K562 (cell line): ENCODE measurements at regions not wholly inside any gene's neighbourhood (a gene's known extent, or its start where the extent isn't known, plus 50 kb on each side); places are given as distances from the start of the nearest gene placed in this dataset.

Source experiments
- ATAC-seq: fragments of 200-7000 bp; cut with Tn5 transposase; 3 replicates; pipeline ENCODE4 v1.9.1; 2020; ENCODE audit warnings: moderate library complexity
- BruUV-seq: library from RNA; stranded (reverse); fragments of 400-500 nt; replicated peaks from 2 replicates; lab custom pipeline; 2021; lab: Mats Ljungman, UMichigan
- CTCF ChIA-PET: fragments of 300-600 bp; formaldehyde crosslinking; extraction: SDS; loops from one replicate; lab custom pipeline; 2021; ENCODE audit warnings: low intra/inter-chr PET ratio; lab: Yijun Ruan, JAX
- POLR2A ChIA-PET: fragments of 300-600, 350-650 bp; sonication (Branson Sonifier 250); formaldehyde crosslinking; extraction: SDS; loops from one replicate; lab custom pipeline; 2021; ENCODE audit warnings: antibody characterized with exemption, inconsistent platforms; lab: Yijun Ruan, JAX
- DNase-seq, 4 experiments: peaks; one replicate each; pipeline versions ENCODE4 v3.0.0 to v3.0.0-alpha.2; 2011 to 2018; ENCODE audit warnings: low spot score in 3 of 4, mixed read lengths in 3 of 4; ENCODE audit errors: extremely low read depth in 1 of 4
- FAIRE-seq: peaks from 2 replicates; lab custom pipeline; 2011; peaks lifted over from hg19 to GRCh38; lab: Jason Lieb, UNC
- H2AFZ ChIP-seq: 2 replicates; pipeline ENCODE4 v1.6.0; 2011; ENCODE audit warnings: low read depth, low read length, control low read depth, inconsistent platforms
- H3K27ac ChIP-seq: fragments of 200-600 bp; 3 replicates; pipeline ENCODE4 v1.8.0; 2011; ENCODE audit warnings: low read depth, mild to moderate bottlenecking, control low read depth, inconsistent platforms, low read length, moderate library complexity, mixed read lengths; ENCODE audit errors: extremely low read depth
- H3K27me3 ChIP-seq, 2 experiments: fragments of 300-600 bp in 1 of 2; 2 replicates in 1 of 2; 3 replicates in 1 of 2; pipeline versions ENCODE4 v1.6.0 to v1.8.0; 2011; ENCODE audit warnings: inconsistent platforms in 2 of 2, low read length in 2 of 2, mild to moderate bottlenecking in 1 of 2, mixed read lengths in 1 of 2, moderate library complexity in 1 of 2; ENCODE audit not compliant: control insufficient read depth in 2 of 2, insufficient read depth in 2 of 2
- H3K36me3 ChIP-seq: fragments of 300-600 bp; 3 replicates; pipeline ENCODE4 v1.8.0; 2011; ENCODE audit warnings: mild to moderate bottlenecking, low read length, inconsistent platforms; ENCODE audit not compliant: control insufficient read depth, insufficient read depth
- H3K4me1 ChIP-seq, 2 experiments: fragments of 200-600 bp in 1 of 2; replicated peaks in 1 of 2; 2 replicates in 1 of 2; 3 replicates in 1 of 2; pipeline versions ENCODE4 v1.5.1 to v1.8.0; 2011; ENCODE audit warnings: inconsistent platforms in 2 of 2, low read length in 2 of 2, mild to moderate bottlenecking in 1 of 2, mixed read lengths in 1 of 2, moderate library complexity in 1 of 2; ENCODE audit not compliant: control insufficient read depth in 2 of 2, insufficient read depth in 2 of 2
- H3K4me2 ChIP-seq: 2 replicates; pipeline ENCODE4 v1.6.1; 2011; ENCODE audit warnings: low read length, control low read depth, inconsistent platforms, mixed read lengths; ENCODE audit not compliant: insufficient read depth
- H3K4me3 ChIP-seq: fragments of 200-600 bp; sonication (generic), shearing (Covaris generic); 2 replicates; pipeline ENCODE4 v1.5.1; 2016; ENCODE audit warnings: control low read depth, inconsistent platforms
- H3K79me2 ChIP-seq: fragments of 200-600 bp; 3 replicates; pipeline ENCODE4 v1.8.0; 2011; ENCODE audit warnings: low read length, inconsistent platforms; ENCODE audit not compliant: control insufficient read depth, insufficient read depth
- H3K9ac ChIP-seq, 2 experiments: 2 replicates each; pipeline versions ENCODE4 v1.6.0 to v1.6.1; 2011; ENCODE audit warnings: low read depth in 2 of 2, low read length in 2 of 2, control low read depth in 1 of 2, inconsistent platforms in 1 of 2, mild to moderate bottlenecking in 1 of 2, mixed read lengths in 1 of 2; ENCODE audit not compliant: insufficient read depth in 1 of 2
- H3K9me1 ChIP-seq: one replicate; pipeline ENCODE4 v1.6.0; 2011; ENCODE audit warnings: inconsistent platforms, mild to moderate bottlenecking, low read length, moderate library complexity; ENCODE audit not compliant: control insufficient read depth, insufficient read depth
- H3K9me3 ChIP-seq: replicated peaks from 2 replicates; pipeline ENCODE4 v1.5.1; 2011; ENCODE audit warnings: low read depth, low read length, inconsistent platforms; ENCODE audit not compliant: control insufficient read depth, insufficient read depth
- H4K20me1 ChIP-seq: replicated peaks from 2 replicates; pipeline ENCODE4 v1.6.1; 2011; ENCODE audit warnings: low read length, inconsistent platforms, mixed read lengths; ENCODE audit not compliant: control insufficient read depth, insufficient read depth
- BRF2 ChIP-seq: IDR thresholded peaks from 3 replicates; pipeline ENCODE4 v1.6.1; 2011; ENCODE audit warnings: borderline replicate concordance, mild to moderate bottlenecking; ENCODE audit not compliant: insufficient read length, insufficient read depth
- GMEB1 ChIP-seq: fragments of 250-450 bp; sonication (Bioruptor Pico); IDR thresholded peaks from 2 replicates; pipeline ENCODE4 v1.4.0; 2020; ENCODE audit warnings: mild to moderate bottlenecking
- KLF6 ChIP-seq: fragments of 250-450 bp; sonication (Bioruptor Pico); IDR thresholded peaks from 2 replicates; pipeline ENCODE4 v1.4.0; 2020; ENCODE audit warnings: mild to moderate bottlenecking, moderate library complexity, borderline replicate concordance
- POLR3A ChIP-seq: IDR thresholded peaks from 2 replicates; pipeline ENCODE4 v1.6.1; 2011; ENCODE audit warnings: borderline replicate concordance, mild to moderate bottlenecking, moderate library complexity; ENCODE audit not compliant: insufficient read length, insufficient read depth; ENCODE audit errors: extremely low read depth
- TBP ChIP-seq: optimal IDR thresholded peaks from 2 replicates; pipeline ENCODE3; 2011; ENCODE audit warnings: low read depth, low read length, improper control_type of control experiment
- ZBTB1 ChIP-seq: sonication (generic); formaldehyde crosslinking; IDR thresholded peaks from 2 replicates; pipeline ENCODE4 v1.8.1; 2023; ENCODE audit warnings: missing genetic modification reagents, low read depth, mild to moderate bottlenecking, borderline replicate concordance
- ZNF512 ChIP-seq: IDR thresholded peaks from 2 replicates; pipeline ENCODE4 v1.6.1; 2016; ENCODE audit warnings: missing genetic modification characterization, missing compliant biosample characterization
- ZNF639 ChIP-seq, 2 experiments: fragments of 200-800 bp in 1 of 2; sonication (Bioruptor generic) in 1 of 2; sonication (generic) in 1 of 2; formaldehyde crosslinking in 1 of 2; IDR thresholded peaks in 1 of 2; conservative IDR thresholded peaks in 1 of 2; 2 replicates each; pipeline versions ENCODE4 v1.5.0 to v1.6.1; 2016 to 2020; ENCODE audit warnings: missing compliant biosample characterization in 1 of 2, missing genetic modification characterization in 1 of 2, missing genetic modification reagents in 1 of 2
- ZNF780A ChIP-seq: fragments of 250-450 bp; sonication (Bioruptor Pico); IDR thresholded peaks from 2 replicates; pipeline ENCODE4 v1.5.0; 2021; ENCODE audit warnings: mild to moderate bottlenecking
- WGBS: fragments of 100-300 bp; shearing (Covaris generic); methylation state at CpG from one replicate; pipeline ENCODE4 v1.1.6; 2016; ENCODE audit warnings: low coverage, mixed read lengths; ENCODE audit not compliant: insufficient coverage; ENCODE audit errors: missing lambda C conversion rate; 5-methylcytosine and 5-hydroxymethylcytosine counted together
- in situ Hi-C: fragments of 300-500 bp; cut with MboI; formaldehyde crosslinking; loops from 4 replicates; pipeline ENCODE4 v1.15.0; 2018; ENCODE audit warnings: inconsistent platforms, mixed read lengths
- intact Hi-C: fragments of 100-400 bp; cut with micrococcal nuclease; formaldehyde crosslinking; loops from 2 replicates; pipeline ENCODE4 v1.14.2; 2022

- Histone ChIP-seq H4K20me1 (no peaks in the 10 kb centered on the region), H3K9me1 (no peaks in the 10 kb centered on the region), H3K27me3 (no peaks in the 10 kb centered on the region), H3K36me3 (no peaks in the 10 kb centered on the region), H3K4me2 (no peak overlapping the region), H2AFZ (no peak overlapping the region), H3K4me3 (no peak overlapping the region), H3K79me2 (no peaks in the 10 kb centered on the region), H3K27ac (no peak overlapping the region), H3K9me3 (no peaks in the 10 kb centered on the region; the same call in 1 of the 2 replicates), H3K9ac (no peak overlapping the region), H3K4me1 (no peaks in the 10 kb centered on the region)
- DNase-seq: no peak
- no peak for FAIRE-seq
- ChIA-PET POLR2A (no interaction called here), CTCF (no interaction called here)
- no TSS peak for BruUV-seq
- intact Hi-C loops (no loop called here), in situ Hi-C loops (no loop called here)
- 0% methylated on average over 1 of the region's 1 CpG for WGBS
- no peak for ATAC-seq
- no peak for TF ChIP-seq TBP
- TF ChIP-seq ZNF780A (CRISPR knock-in tag): no peak
- no peak for TF ChIP-seq GMEB1 (CRISPR knock-in tag)
- TF ChIP-seq ZBTB1 (CRISPR knock-in tag): no peak
- TF ChIP-seq ZNF639 (CRISPR knock-in tag; conservative IDR thresholded peaks at IDR 0.05 in 1 of 2, IDR thresholded peaks at IDR 0.05 in 1 of 2): no peak
- TF ChIP-seq ZNF512: no peak
- no peak for TF ChIP-seq POLR3A
- no peak for TF ChIP-seq BRF2
- TF ChIP-seq KLF6: no peak
These were observed 1999.3 kb downstream of the MAT2B start for GRCh38 chr5:165504674-165505073.
